ENCODE measurements at regions not wholly inside any gene's neighbourhood (a gene's known extent, or its start where the extent isn't known, plus 50 kb on each side); places are given as distances from the start of the nearest gene placed in this dataset.

DNA sequence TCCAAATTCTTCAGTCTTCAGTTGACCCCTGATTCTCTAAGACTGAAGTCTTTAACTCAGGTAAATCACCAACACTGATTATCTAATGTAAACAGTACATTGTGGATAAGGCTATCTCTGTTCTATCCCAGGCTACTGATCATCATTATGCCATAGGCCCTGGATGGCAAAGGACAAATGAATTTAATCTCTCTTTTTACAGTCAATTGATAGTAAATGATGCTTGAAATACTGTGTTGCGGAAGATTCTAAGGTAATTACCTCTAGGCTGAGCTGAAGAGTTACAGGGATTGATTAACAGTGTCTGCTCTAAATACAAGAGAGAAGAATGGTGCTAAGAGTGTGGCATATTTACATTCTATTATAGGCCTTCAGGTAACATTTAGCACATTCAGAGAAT, 264.7 kb downstream of the ACTL7B start:
- no TSS peak for BruUV-seq (replicated peaks)
- no peak overlapping the region for H3K4me3 ChIP-seq (ENCODE audit: low read depth, low read length)
- no peak overlapping the region for H3K27ac Mint-ChIP-seq (ENCODE audit: unreplicated experiment)
- no peaks in the 10 kb centered on the region for H3K36me3 ChIP-seq (ENCODE audit: control insufficient read depth, insufficient read depth, low read length)
- no peaks in the 10 kb centered on the region for H3K27me3 ChIP-seq (replicated peaks; ENCODE audit: control insufficient read depth, insufficient read depth, low read length)
- TF ChIP-seq CTCF (IDR thresholded peaks at IDR 0.05; ENCODE audit: insufficient read depth in 1 of 2, low read depth in 1 of 2, low read length in 1 of 2, severe bottlenecking in 1 of 2, unreplicated experiment in 1 of 2): no peak
- no peak overlapping the region for H3K4me3 Mint-ChIP-seq (ENCODE audit: unreplicated experiment)
- H3K36me3 Mint-ChIP-seq (ENCODE audit: insufficient read depth, unreplicated experiment): no peaks in the 10 kb centered on the region
- no peaks in the 10 kb centered on the region for H3K4me1 Mint-ChIP-seq (ENCODE audit: low read depth, unreplicated experiment)
- no peaks in the 10 kb centered on the region for H3K9me3 ChIP-seq
- no peaks in the 10 kb centered on the region for H3K9me3 Mint-ChIP-seq (ENCODE audit: unreplicated experiment)
- ChIA-PET POLR2A (no interaction called here), CTCF (no interaction called here)
- no peaks in the 10 kb centered on the region for H3K4me1 ChIP-seq
- H3K27me3 Mint-ChIP-seq (ENCODE audit: insufficient read depth, unreplicated experiment): peaks cover 19% of the 10 kb centered on the region
- intact Hi-C loops (cut with micrococcal nuclease; ENCODE audit: unreplicated experiment): no loop called here
- no peak for DNase-seq

- no peaks in the 10 kb centered on the region for H3K9me3 Mint-ChIP-seq (ENCODE audit: unreplicated experiment)
- BruUV-seq (replicated peaks): no TSS peak
- H3K27me3 Mint-ChIP-seq (ENCODE audit: insufficient read depth, unreplicated experiment): peaks cover 19% of the 10 kb centered on the region
- intact Hi-C loops (cut with micrococcal nuclease; ENCODE audit: unreplicated experiment): no loop called here
- H3K4me3 ChIP-seq (ENCODE audit: low read depth, low read length): no peak overlapping the region
- H3K27ac Mint-ChIP-seq (ENCODE audit: unreplicated experiment): no peak overlapping the region
- POLR2A ChIA-PET: no interaction called here
- no peaks in the 10 kb centered on the region for H3K4me1 Mint-ChIP-seq (ENCODE audit: low read depth, unreplicated experiment)
- no peaks in the 10 kb centered on the region for H3K4me1 ChIP-seq
- no peak overlapping the region for H3K4me3 Mint-ChIP-seq (ENCODE audit: unreplicated experiment)
- H3K36me3 ChIP-seq (ENCODE audit: control insufficient read depth, insufficient read depth, low read length): no peaks in the 10 kb centered on the region
- H3K9me3 ChIP-seq: no peaks in the 10 kb centered on the region
- H3K27me3 ChIP-seq (replicated peaks; ENCODE audit: control insufficient read depth, insufficient read depth, low read length): no peaks in the 10 kb centered on the region
- DNase-seq: no peak
- CTCF ChIA-PET: no interaction called here
- H3K36me3 Mint-ChIP-seq (ENCODE audit: insufficient read depth, unreplicated experiment): no peaks in the 10 kb centered on the region
- no peak for TF ChIP-seq CTCF (IDR thresholded peaks at IDR 0.05; ENCODE audit: insufficient read depth in 1 of 2, low read depth in 1 of 2, low read length in 1 of 2, severe bottlenecking in 1 of 2, unreplicated experiment in 1 of 2)
Measured at GRCh38 chr9:108588246-108588645, 267.5 kb downstream of the ACTL7B start.

GRCh38 chr9:108586471-108587139, 269.2 kb downstream of the ACTL7B start:
- CTCF ChIA-PET: no interaction called here
- no peak overlapping the region for H3K27ac Mint-ChIP-seq (ENCODE audit: unreplicated experiment)

More at GRCh38 chr9:108586471-108587139, 269.2 kb downstream of the ACTL7B start:
- Mint-ChIP-seq H3K4me3 (ENCODE audit: unreplicated experiment) (no peak overlapping the region), H3K9me3 (ENCODE audit: unreplicated experiment) (no peaks in the 10 kb centered on the region), H3K27me3 (ENCODE audit: insufficient read depth, unreplicated experiment) (peaks cover 23% of the 10 kb centered on the region), H3K36me3 (ENCODE audit: insufficient read depth, unreplicated experiment) (no peaks in the 10 kb centered on the region), H3K4me1 (ENCODE audit: low read depth, unreplicated experiment) (no peaks in the 10 kb centered on the region)
- POLR2A ChIA-PET: no interaction called here
- H3K4me3 ChIP-seq (ENCODE audit: low read depth, low read length): no peak overlapping the region
- BruUV-seq (replicated peaks): no TSS peak
- no peaks in the 10 kb centered on the region for H3K9me3 ChIP-seq
- H3K4me1 ChIP-seq: no peaks in the 10 kb centered on the region
- TF ChIP-seq CTCF (IDR thresholded peaks at IDR 0.05; ENCODE audit: insufficient read depth in 1 of 2, low read depth in 1 of 2, low read length in 1 of 2, severe bottlenecking in 1 of 2, unreplicated experiment in 1 of 2): no peak
- H3K27me3 ChIP-seq (replicated peaks; ENCODE audit: control insufficient read depth, insufficient read depth, low read length): no peaks in the 10 kb centered on the region; the same call in 1 of the 2 replicates
- intact Hi-C loops (cut with micrococcal nuclease; ENCODE audit: unreplicated experiment): no loop called here
- H3K36me3 ChIP-seq (ENCODE audit: control insufficient read depth, insufficient read depth, low read length): no peaks in the 10 kb centered on the region
- no peak for DNase-seq

Data from Caco-2 (cell line).